ENCODE measurements at regions not wholly inside any gene's neighbourhood (a gene's known extent, or its start where the extent isn't known, plus 50 kb on each side); places are given as distances from the start of the nearest gene placed in this dataset.
A peak's percentile ranks its signal among the peaks of the same experiment; 100 is the strongest.

GRCh38 chr2:147524912-147525311 is 319.9 kb upstream of the ACVR2A start:
- Histone ChIP-seq H3K27ac (ENCODE audit: low read length) (no peak overlapping the region), H3K4me2 (ENCODE audit: low read length) (no peak overlapping the region), H3K9me3 (ENCODE audit: low read length) (no peaks in the 10 kb centered on the region), H3K4me3 (ENCODE audit: low read length) (no peak overlapping the region), H3K79me2 (ENCODE audit: low read length) (no peaks in the 10 kb centered on the region), H4K20me1 (ENCODE audit: low read length) (no peaks in the 10 kb centered on the region), H3K27me3 (ENCODE audit: low read length) (no peaks in the 10 kb centered on the region), H3K36me3 (ENCODE audit: low read depth, low read length) (no peaks in the 10 kb centered on the region), H3F3A (ENCODE audit: low read length, unreplicated experiment) (no peaks in the 10 kb centered on the region), H3K4me1 (ENCODE audit: insufficient read depth, low read length) (peaks cover 14% of the 10 kb centered on the region), H2AFZ (ENCODE audit: low read length) (no peak overlapping the region), H3K9ac (ENCODE audit: low read length) (no peak overlapping the region), H3K9me2 (replicated peaks; ENCODE audit: low read length) (no peaks in the 10 kb centered on the region)
- ChIA-PET CTCF (no interaction called here), POLR2A (ENCODE audit: unreplicated experiment) (no interaction called here)
- intact Hi-C loops (cut with micrococcal nuclease) = no loop called here
- no TSS peak for BruUV-seq (replicated peaks)
- DNase-seq (peak; percentile 24), ATAC-seq (no peak; the same call in 1 of the 2 replicates)
- TF ChIP-seq EZH2 (IDR thresholded peaks at IDR 0.05; ENCODE audit: low read length, unreplicated experiment) (no peak), CTCF (conservative IDR thresholded peaks at IDR 0.05; ENCODE audit: low read depth, low read length) (no peak), EZH2phosphoT487 (IDR thresholded peaks at IDR 0.05; ENCODE audit: borderline replicate concordance, low read length) (no peak)

- Histone ChIP-seq H3K27ac (ENCODE audit: low read length) (no peak overlapping the region), H3K4me3 (ENCODE audit: low read length) (no peak overlapping the region), H3K36me3 (ENCODE audit: low read depth, low read length) (no peaks in the 10 kb centered on the region), H3K9me2 (replicated peaks; ENCODE audit: low read length) (no peaks in the 10 kb centered on the region), H3K27me3 (ENCODE audit: low read length) (no peaks in the 10 kb centered on the region), H3F3A (ENCODE audit: low read length, unreplicated experiment) (no peaks in the 10 kb centered on the region), H3K79me2 (ENCODE audit: low read length) (no peaks in the 10 kb centered on the region), H3K4me2 (ENCODE audit: low read length) (no peak overlapping the region), H3K4me1 (ENCODE audit: insufficient read depth, low read length) (peaks cover 14% of the 10 kb centered on the region), H3K9me3 (ENCODE audit: low read length) (no peaks in the 10 kb centered on the region), H3K9ac (ENCODE audit: low read length) (no peak overlapping the region), H2AFZ (ENCODE audit: low read length) (no peak overlapping the region), H4K20me1 (ENCODE audit: low read length) (no peaks in the 10 kb centered on the region)
- intact Hi-C loops (cut with micrococcal nuclease) = no loop called here
- ChIA-PET POLR2A (ENCODE audit: unreplicated experiment) (no interaction called here), CTCF (no interaction called here)
- BruUV-seq (replicated peaks) = no TSS peak
- no peak for ATAC-seq
- TF ChIP-seq EZH2phosphoT487 (IDR thresholded peaks at IDR 0.05; ENCODE audit: borderline replicate concordance, low read length) (no peak), CTCF (conservative IDR thresholded peaks at IDR 0.05; ENCODE audit: low read depth, low read length) (no peak), EZH2 (IDR thresholded peaks at IDR 0.05; ENCODE audit: low read length, unreplicated experiment) (no peak)
- no peak for DNase-seq
Observed at GRCh38 chr2:147523415-147523814, 321.4 kb upstream of the ACVR2A start.

GRCh38 chr2:147521936-147522335 is 322.9 kb upstream of the ACVR2A start:
- ChIA-PET CTCF (no interaction called here), POLR2A (ENCODE audit: unreplicated experiment) (no interaction called here)
- H3K27me3 ChIP-seq (ENCODE audit: low read length) = no peaks in the 10 kb centered on the region
- no TSS peak for BruUV-seq (replicated peaks)
- no peaks in the 10 kb centered on the region for H3F3A ChIP-seq (ENCODE audit: low read length, unreplicated experiment)
- no peak overlapping the region for H3K9ac ChIP-seq (ENCODE audit: low read length)
- no peak overlapping the region for H3K27ac ChIP-seq (ENCODE audit: low read length)
- H3K4me3 ChIP-seq (ENCODE audit: low read length) = no peak overlapping the region
- H2AFZ ChIP-seq (ENCODE audit: low read length) = no peak overlapping the region
- no peaks in the 10 kb centered on the region for H3K79me2 ChIP-seq (ENCODE audit: low read length)
- H3K9me2 ChIP-seq (replicated peaks; ENCODE audit: low read length) = no peaks in the 10 kb centered on the region
- H3K4me2 ChIP-seq (ENCODE audit: low read length) = no peak overlapping the region
- ATAC-seq = no peak
- H4K20me1 ChIP-seq (ENCODE audit: low read length) = no peaks in the 10 kb centered on the region
- H3K9me3 ChIP-seq (ENCODE audit: low read length) = no peaks in the 10 kb centered on the region
- intact Hi-C loops (cut with micrococcal nuclease) = no loop called here
- peaks cover 14% of the 10 kb centered on the region for H3K4me1 ChIP-seq (ENCODE audit: insufficient read depth, low read length)
- no peak for DNase-seq
- TF ChIP-seq CTCF (conservative IDR thresholded peaks at IDR 0.05; ENCODE audit: low read depth, low read length) = no peak
- TF ChIP-seq EZH2phosphoT487 (IDR thresholded peaks at IDR 0.05; ENCODE audit: borderline replicate concordance, low read length) = no peak
- no peak for TF ChIP-seq EZH2 (IDR thresholded peaks at IDR 0.05; ENCODE audit: low read length, unreplicated experiment)
- no peaks in the 10 kb centered on the region for H3K36me3 ChIP-seq (ENCODE audit: low read depth, low read length)

Data from PC-3 (cell line).